H9 (cell line): ENCODE measurements at regions not wholly inside any gene's neighbourhood (a gene's known extent, or its start where the extent isn't known, plus 50 kb on each side); places are given as distances from the start of the nearest gene placed in this dataset.

Experiments
- DNase-seq: peaks from one replicate; pipeline ENCODE4 v3.0.0-alpha.2; 2017
- H2AFZ ChIP-seq: one replicate; pipeline ENCODE4 v1.6.1; 2013; ENCODE audit warnings: mild to moderate bottlenecking, low read length, control low read depth, moderate library complexity
- H2AK5ac ChIP-seq: 2 replicates; pipeline ENCODE4 v1.6.1; 2013; ENCODE audit warnings: low read length, control low read depth, mixed read lengths; ENCODE audit not compliant: insufficient read length
- H2BK120ac ChIP-seq: one replicate; pipeline ENCODE4 v1.6.1; 2013; ENCODE audit warnings: low read depth, mild to moderate bottlenecking, low read length, control low read depth, inconsistent platforms; ENCODE audit not compliant: poor library complexity, severe bottlenecking
- H2BK12ac ChIP-seq: 2 replicates; pipeline ENCODE4 v1.6.1; 2013; ENCODE audit warnings: low read length, control low read depth, mixed read lengths, low read depth; ENCODE audit not compliant: insufficient read length
- H2BK15ac ChIP-seq: 2 replicates; pipeline ENCODE4 v1.6.1; 2013; ENCODE audit warnings: low read depth, low read length, control low read depth
- H2BK20ac ChIP-seq: one replicate; pipeline ENCODE4 v1.6.1; 2013; ENCODE audit warnings: low read depth, mild to moderate bottlenecking, low read length, control low read depth, inconsistent platforms; ENCODE audit not compliant: poor library complexity, severe bottlenecking
- H2BK5ac ChIP-seq: 2 replicates; pipeline ENCODE4 v1.6.1; 2013; ENCODE audit warnings: low read length, control low read depth, mixed read lengths; ENCODE audit not compliant: insufficient read length
- H3K14ac ChIP-seq: 2 replicates; pipeline ENCODE4 v1.6.1; 2013; ENCODE audit warnings: low read length, control low read depth; ENCODE audit not compliant: insufficient read depth
- H3K18ac ChIP-seq: 2 replicates; pipeline ENCODE4 v1.6.1; 2013; ENCODE audit warnings: low read depth, mild to moderate bottlenecking, mixed read lengths, low read length, control low read depth; ENCODE audit not compliant: insufficient read length
- H3K23ac ChIP-seq: 2 replicates; pipeline ENCODE4 v1.6.1; 2013; ENCODE audit warnings: low read length, control low read depth, mixed read lengths, low read depth; ENCODE audit not compliant: insufficient read length
- H3K23me2 ChIP-seq: 2 replicates; pipeline ENCODE4 v1.6.1; 2013; ENCODE audit warnings: low read depth, mild to moderate bottlenecking, mixed read lengths, low read length, control low read depth; ENCODE audit not compliant: insufficient read length, poor library complexity, severe bottlenecking
- H3K27ac ChIP-seq: 2 replicates; pipeline ENCODE4 v1.5.1; 2013; ENCODE audit warnings: low read length, control low read depth, mixed read lengths, low read depth; ENCODE audit not compliant: insufficient read length
- H3K27me3 ChIP-seq: 2 replicates; pipeline ENCODE4 v1.6.1; 2013; ENCODE audit warnings: low read length, control low read depth, inconsistent platforms; ENCODE audit not compliant: insufficient read depth
- H3K4ac ChIP-seq: 2 replicates; pipeline ENCODE4 v1.6.1; 2013; ENCODE audit warnings: low read depth, mild to moderate bottlenecking, control low read depth, inconsistent platforms, low read length, moderate library complexity
- H3K4me1 ChIP-seq: 2 replicates; pipeline ENCODE4 v1.6.1; 2013; ENCODE audit warnings: low read length, control low read depth, inconsistent platforms; ENCODE audit not compliant: insufficient read depth
- H3K4me2 ChIP-seq: 2 replicates; pipeline ENCODE4 v1.6.1; 2013; ENCODE audit warnings: low read length, control low read depth, mixed read lengths; ENCODE audit not compliant: insufficient read length, insufficient read depth
- H3K56ac ChIP-seq: 2 replicates; pipeline ENCODE4 v1.6.1; 2013; ENCODE audit warnings: low read depth, mild to moderate bottlenecking, mixed read lengths, low read length, control low read depth; ENCODE audit not compliant: insufficient read length
- H3K79me1 ChIP-seq: 2 replicates; pipeline ENCODE4 v1.6.1; 2013; ENCODE audit warnings: low read depth, mild to moderate bottlenecking, moderate library complexity, low read length, control low read depth, inconsistent platforms; ENCODE audit not compliant: insufficient read depth, poor library complexity, severe bottlenecking
- H3K79me2 ChIP-seq: 2 replicates; pipeline ENCODE4 v1.6.1; 2013; ENCODE audit warnings: low read length, control low read depth, inconsistent platforms; ENCODE audit not compliant: insufficient read depth
- H3K9ac ChIP-seq: 2 replicates; pipeline ENCODE4 v1.6.1; 2013; ENCODE audit warnings: low read length, control low read depth, mixed read lengths; ENCODE audit not compliant: insufficient read length; ENCODE audit errors: extremely low read depth
- H3K9me3 ChIP-seq: one replicate; pipeline ENCODE4 v1.6.1; 2013; ENCODE audit warnings: low read depth, low read length, inconsistent platforms; ENCODE audit not compliant: control insufficient read depth
- H3T11ph ChIP-seq: one replicate; pipeline ENCODE4 v1.6.1; 2013; ENCODE audit warnings: mild to moderate bottlenecking, low read length, control low read depth, inconsistent platforms
- H4K20me1 ChIP-seq: one replicate; pipeline ENCODE4 v1.6.1; 2013; ENCODE audit not compliant: control insufficient read depth, insufficient read length, insufficient read depth
- H4K5ac ChIP-seq: 2 replicates; pipeline ENCODE4 v1.6.1; 2013; ENCODE audit warnings: low read depth, mild to moderate bottlenecking, mixed read lengths, low read length, control low read depth; ENCODE audit not compliant: insufficient read length
- H4K8ac ChIP-seq: replicated peaks from 2 replicates; pipeline ENCODE4 v1.6.1; 2013; ENCODE audit warnings: low read length, control low read depth, mixed read lengths, low read depth; ENCODE audit not compliant: insufficient read length
- H4K91ac ChIP-seq: 2 replicates; pipeline ENCODE4 v1.6.1; 2013; ENCODE audit warnings: low read depth, mild to moderate bottlenecking, moderate library complexity, mixed read lengths, low read length, control low read depth; ENCODE audit not compliant: insufficient read length
- H3K27ac Mint-ChIP-seq, 3 experiments: 2 replicates in 2 of 3; 3 replicates in 1 of 3; pipeline ENCODE4 v1.8.0; 2020 to 2021; ENCODE audit warnings: mixed read lengths in 3 of 3, mild to moderate bottlenecking in 1 of 3, moderate library complexity in 1 of 3
- H3K27me3 Mint-ChIP-seq: 2 replicates; pipeline ENCODE4 v1.8.0; 2021; ENCODE audit warnings: low read depth, mild to moderate bottlenecking, moderate library complexity, mixed read lengths
- H3K36me3 Mint-ChIP-seq, 3 experiments: 2 replicates in 2 of 3; 3 replicates in 1 of 3; pipeline ENCODE4 v1.8.0; 2020 to 2021; ENCODE audit warnings: low read depth in 3 of 3, mixed read lengths in 3 of 3; ENCODE audit not compliant: insufficient read depth in 1 of 3
- H3K4me1 Mint-ChIP-seq, 2 experiments: 2 replicates each; pipeline ENCODE4 v1.8.0; 2020; ENCODE audit warnings: mixed read lengths in 2 of 2
- H3K4me3 Mint-ChIP-seq, 2 experiments: 2 replicates in 1 of 2; 3 replicates in 1 of 2; pipeline ENCODE4 v1.8.0; 2020 to 2021; ENCODE audit warnings: mild to moderate bottlenecking in 2 of 2, mixed read lengths in 2 of 2, moderate library complexity in 1 of 2
- H3K9me3 Mint-ChIP-seq, 2 experiments: 2 replicates in 1 of 2; 3 replicates in 1 of 2; pipeline ENCODE4 v1.8.0; 2020; ENCODE audit warnings: mild to moderate bottlenecking in 2 of 2, mixed read lengths in 2 of 2, moderate library complexity in 1 of 2
- CTCF ChIP-seq: fragments of 200-600 bp; sonication (generic); conservative IDR thresholded peaks from 3 replicates; pipeline ENCODE4 v1.8.0; 2021; ENCODE audit warnings: antibody characterized with exemption, mild to moderate bottlenecking
- WGBS: extraction: QIAGEN DNeasy Blood & Tissue Kit; methylation state at CpG from one replicate; pipeline ENCODE4 v1.1.7; 2013; ENCODE audit warnings: missing lambda C conversion rate, low lambda C conversion rate, mixed read lengths; ENCODE audit not compliant: insufficient read length; ENCODE audit errors: extremely low coverage; 5-methylcytosine and 5-hydroxymethylcytosine counted together

GRCh38 chr18:4844320-4844719, 352.7 kb downstream of the AKAIN1 start:
- Mint-ChIP-seq H3K36me3 (no peaks in the 10 kb centered on the region), H3K9me3 (peaks cover 0 to 1% of the 10 kb centered on the region in 2 experiments; a peak in 1 of 5 replicates), H3K27ac (no peak overlapping the region), H3K4me1 (peaks cover 16 to 22% of the 10 kb centered on the region in 2 experiments), H3K27me3 (peaks cover 1% of the 10 kb centered on the region; the same call in 1 of the 2 replicates), H3K4me3 (no peak overlapping the region)
- TF ChIP-seq CTCF = no peak
- H2BK12ac ChIP-seq = no peak overlapping the region
- no peak overlapping the region for H4K8ac ChIP-seq
- no peaks in the 10 kb centered on the region for H3K79me1 ChIP-seq
- no peak overlapping the region for H2AFZ ChIP-seq
- WGBS = no CpG with 5 or more reads among the region's 3 CpGs
- H4K20me1 ChIP-seq = no peaks in the 10 kb centered on the region
- no peak for DNase-seq
- no peak overlapping the region for H4K91ac ChIP-seq
- H3K4me1 ChIP-seq = no peaks in the 10 kb centered on the region
- H3K27me3 ChIP-seq = no peaks in the 10 kb centered on the region
- H3K18ac ChIP-seq = no peak overlapping the region
- no peak overlapping the region for H2AK5ac ChIP-seq
- no peak overlapping the region for H3T11ph ChIP-seq
- no peak overlapping the region for H3K14ac ChIP-seq
- H3K9ac ChIP-seq = no peak overlapping the region
- H3K23ac ChIP-seq = no peak overlapping the region
- no peaks in the 10 kb centered on the region for H3K9me3 ChIP-seq
- H3K27ac ChIP-seq = no peak overlapping the region
- H2BK15ac ChIP-seq = no peak overlapping the region
- H3K56ac ChIP-seq = no peak overlapping the region
- H3K4ac ChIP-seq = no peak overlapping the region
- no peak overlapping the region for H2BK5ac ChIP-seq
- H3K4me2 ChIP-seq = no peak overlapping the region
- no peak overlapping the region for H2BK20ac ChIP-seq
- H3K79me2 ChIP-seq = no peaks in the 10 kb centered on the region
- no peak overlapping the region for H4K5ac ChIP-seq
- H3K23me2 ChIP-seq = no peaks in the 10 kb centered on the region
- H2BK120ac ChIP-seq = no peak overlapping the region
